ENCODE measurements at regions not wholly inside any gene's neighbourhood (a gene's known extent, or its start where the extent isn't known, plus 50 kb on each side); places are given as distances from the start of the nearest gene placed in this dataset.

DNA sequence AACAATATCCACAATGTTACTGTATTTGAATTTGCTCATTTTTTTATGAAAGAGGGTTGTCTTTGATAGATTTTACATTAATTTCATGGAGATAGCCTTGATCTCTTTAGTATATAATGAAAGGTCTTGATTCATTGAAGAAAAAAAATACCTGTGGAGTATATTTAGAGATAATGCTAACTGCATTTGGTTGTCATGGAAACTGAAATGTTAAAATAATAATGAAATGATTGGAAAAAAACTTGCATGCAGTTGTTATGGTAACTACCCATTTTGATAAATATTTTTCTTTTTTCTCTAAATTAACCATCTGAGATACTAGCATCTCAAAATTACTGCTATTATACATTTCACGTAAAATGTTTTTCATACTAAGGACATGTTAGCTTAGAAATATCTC lies 712.7 kb upstream of the FAM98A start:
- TF ChIP-seq, protein P1, sequence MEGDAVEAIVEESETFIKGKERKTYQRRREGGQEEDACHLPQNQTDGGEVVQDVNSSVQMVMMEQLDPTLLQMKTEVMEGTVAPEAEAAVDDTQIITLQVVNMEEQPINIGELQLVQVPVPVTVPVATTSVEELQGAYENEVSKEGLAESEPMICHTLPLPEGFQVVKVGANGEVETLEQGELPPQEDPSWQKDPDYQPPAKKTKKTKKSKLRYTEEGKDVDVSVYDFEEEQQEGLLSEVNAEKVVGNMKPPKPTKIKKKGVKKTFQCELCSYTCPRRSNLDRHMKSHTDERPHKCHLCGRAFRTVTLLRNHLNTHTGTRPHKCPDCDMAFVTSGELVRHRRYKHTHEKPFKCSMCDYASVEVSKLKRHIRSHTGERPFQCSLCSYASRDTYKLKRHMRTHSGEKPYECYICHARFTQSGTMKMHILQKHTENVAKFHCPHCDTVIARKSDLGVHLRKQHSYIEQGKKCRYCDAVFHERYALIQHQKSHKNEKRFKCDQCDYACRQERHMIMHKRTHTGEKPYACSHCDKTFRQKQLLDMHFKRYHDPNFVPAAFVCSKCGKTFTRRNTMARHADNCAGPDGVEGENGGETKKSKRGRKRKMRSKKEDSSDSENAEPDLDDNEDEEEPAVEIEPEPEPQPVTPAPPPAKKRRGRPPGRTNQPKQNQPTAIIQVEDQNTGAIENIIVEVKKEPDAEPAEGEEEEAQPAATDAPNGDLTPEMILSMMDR (IDR thresholded peaks at IDR 0.05; ENCODE audit: low read depth, low read length), result no peak
- no peak for TF ChIP-seq EZH2phosphoT487 (IDR thresholded peaks at IDR 0.05; ENCODE audit: low read depth)

Data from OCI-LY3 (cell line).